HG03378 (cell line): ENCODE measurements at regions not wholly inside any gene's neighbourhood (a gene's known extent, or its start where the extent isn't known, plus 50 kb on each side); places are given as distances from the start of the nearest gene placed in this dataset.
"Not testable (repeated sequence)": the region's sequence is repeated elsewhere in the genome, so short reads cannot be mapped to it uniquely, and the experiment has no call there.

ENCODE experiments used
- ATAC-seq: cut with Tn5 transposase; IDR thresholded peaks from one replicate; pipeline ENCODE4 v1.9.1; 2021; ENCODE audit warnings: mild to moderate bottlenecking, moderate library complexity; ENCODE audit not compliant: unreplicated experiment

- not testable (repeated sequence) for ATAC-seq
Measured at GRCh38 chr6:60797831-60798230, 1488.2 kb downstream of the KHDRBS2 start.

GRCh38 chr6:60789601-60790000 lies 1496.4 kb downstream of the KHDRBS2 start:
- ATAC-seq: not testable (repeated sequence)

- ATAC-seq: not testable (repeated sequence)
Measured at GRCh38 chr6:60782698-60783464, 1503.1 kb downstream of the KHDRBS2 start.

- ATAC-seq: not testable (repeated sequence)
Measured at GRCh38 chr6:60779591-60779990, 1506.4 kb downstream of the KHDRBS2 start.

GRCh38 chr6:60767791-60768499 lies 1518.1 kb downstream of the KHDRBS2 start:
- not testable (repeated sequence) for ATAC-seq

- not testable (repeated sequence) for ATAC-seq
Measured at GRCh38 chr6:60765331-60765730, 1520.7 kb downstream of the KHDRBS2 start.

GRCh38 chr6:60763464-60764080 lies 1522.5 kb downstream of the KHDRBS2 start:
- not testable (repeated sequence) for ATAC-seq

- ATAC-seq: not testable (repeated sequence)
Measured at GRCh38 chr6:60760928-60761327, 1525.1 kb downstream of the KHDRBS2 start.

GRCh38 chr6:60759149-60759825 lies 1526.7 kb downstream of the KHDRBS2 start:
- ATAC-seq: not testable (repeated sequence)

GRCh38 chr6:60758725-60759124 lies 1527.3 kb downstream of the KHDRBS2 start:
- ATAC-seq: not testable (repeated sequence)

GRCh38 chr6:60754879-60755278 lies 1531.1 kb downstream of the KHDRBS2 start:
- ATAC-seq: no peak

GRCh38 chr6:60750353-60751081 lies 1535.5 kb downstream of the KHDRBS2 start:
- not testable (repeated sequence) for ATAC-seq

- ATAC-seq: not testable (repeated sequence)
Measured at GRCh38 chr6:60747765-60748556, 1538.1 kb downstream of the KHDRBS2 start.

- ATAC-seq: peak; percentile 84
Measured at GRCh38 chr6:60737764-60738425, 1548.1 kb downstream of the KHDRBS2 start.

GRCh38 chr6:60737315-60737714 lies 1548.7 kb downstream of the KHDRBS2 start:
- not testable (repeated sequence) for ATAC-seq

- not testable (repeated sequence) for ATAC-seq
Measured at GRCh38 chr6:60723935-60724334, 1562.1 kb downstream of the KHDRBS2 start.

GRCh38 chr6:60695232-60695631 lies 1590.8 kb downstream of the KHDRBS2 start:
- no peak for ATAC-seq

GRCh38 chr6:60687085-60687484 lies 1598.9 kb downstream of the KHDRBS2 start:
- no peak for ATAC-seq

GRCh38 chr6:60681806-60682205 lies 1604.2 kb downstream of the KHDRBS2 start:
- ATAC-seq: no peak
